Hepatocyte (in vitro differentiated cells): ENCODE measurements at regions not wholly inside any gene's neighbourhood (a gene's known extent, or its start where the extent isn't known, plus 50 kb on each side); places are given as distances from the start of the nearest gene placed in this dataset.

Experiments
- CTCF ChIP-seq: fragments of 200-600 bp; sonication (generic); IDR thresholded peaks from 2 replicates; pipeline ENCODE4 v1.5.1; 2016; ENCODE audit warnings: antibody characterized with exemption, mild to moderate bottlenecking; ENCODE audit not compliant: poor library complexity
- EZH2phosphoT487 ChIP-seq: fragments of 200-600 bp; sonication (generic); IDR thresholded peaks from one replicate; pipeline ENCODE4 v1.6.1; 2018; ENCODE audit warnings: antibody characterized with exemption, mild to moderate bottlenecking, low read depth, moderate library complexity; ENCODE audit not compliant: unreplicated experiment, severe bottlenecking

GRCh38 chr18:78587626-78588600 lies 391.7 kb upstream of the SALL3 start:
- TF ChIP-seq CTCF (no peak), EZH2phosphoT487 (no peak)
